Activated CD4-positive, alpha-beta T cell treated with anti-CD3 and anti-CD28 coated beads, Interleukin-2, amount 50 U/mL, for 1 hour (primary cell): ENCODE measurements at regions not wholly inside any gene's neighbourhood (a gene's known extent, or its start where the extent isn't known, plus 50 kb on each side); places are given as distances from the start of the nearest gene placed in this dataset.
"Not testable (repeated sequence)": the region's sequence is repeated elsewhere in the genome, so short reads cannot be mapped to it uniquely, and the experiment has no call there.

Experiments
- DNase-seq: peaks from one replicate; pipeline ENCODE4 v3.0.0-alpha.2; 2020

GRCh38 chr7:25672496-25672895 lies 444.2 kb upstream of the NPVF start:
- DNase-seq = no peak

- DNase-seq = no peak
Observed at GRCh38 chr7:25675789-25676474, 447.6 kb upstream of the NPVF start.

- DNase-seq = no peak
Observed at GRCh38 chr7:25677595-25677994, 449.3 kb upstream of the NPVF start.

GRCh38 chr7:25678215-25678614 lies 449.9 kb upstream of the NPVF start:
- no peak for DNase-seq

- DNase-seq = no peak
Observed at GRCh38 chr7:25680636-25681035, 452.4 kb upstream of the NPVF start.

- DNase-seq = no peak
Observed at GRCh38 chr7:25684360-25684759, 456.1 kb upstream of the NPVF start.

GRCh38 chr7:25686493-25686892 lies 458.2 kb upstream of the NPVF start:
- no peak for DNase-seq

GRCh38 chr7:25694211-25694610 lies 457.8 kb upstream of the NFE2L3 start:
- DNase-seq = no peak

- no peak for DNase-seq
Observed at GRCh38 chr7:25694699-25695098, 457.3 kb upstream of the NFE2L3 start.

- DNase-seq = no peak
Observed at GRCh38 chr7:25696571-25696970, 455.4 kb upstream of the NFE2L3 start.

GRCh38 chr7:25698451-25699113 lies 453.4 kb upstream of the NFE2L3 start:
- no peak for DNase-seq

GRCh38 chr7:25700141-25700540 lies 451.9 kb upstream of the NFE2L3 start:
- not testable (repeated sequence) for DNase-seq

GRCh38 chr7:25704413-25704812 lies 447.6 kb upstream of the NFE2L3 start:
- no peak for DNase-seq

- no peak for DNase-seq
Observed at GRCh38 chr7:25706764-25707163, 445.2 kb upstream of the NFE2L3 start.

GRCh38 chr7:25707768-25708620 lies 444.0 kb upstream of the NFE2L3 start:
- DNase-seq = no peak

- no peak for DNase-seq
Observed at GRCh38 chr7:25710959-25711358, 441.0 kb upstream of the NFE2L3 start.

- no peak for DNase-seq
Observed at GRCh38 chr7:25711940-25712339, 440.1 kb upstream of the NFE2L3 start.

GRCh38 chr7:25712500-25712899 lies 439.5 kb upstream of the NFE2L3 start:
- DNase-seq = no peak

- no peak for DNase-seq
Observed at GRCh38 chr7:25714013-25714412, 438.0 kb upstream of the NFE2L3 start.

- DNase-seq = no peak
Observed at GRCh38 chr7:25716421-25716820, 435.6 kb upstream of the NFE2L3 start.

- DNase-seq = no peak
Observed at GRCh38 chr7:25718596-25718995, 433.4 kb upstream of the NFE2L3 start.

GRCh38 chr7:25719190-25719896 lies 432.7 kb upstream of the NFE2L3 start:
- DNase-seq = no peak

- DNase-seq = no peak
Observed at GRCh38 chr7:25720427-25720826, 431.6 kb upstream of the NFE2L3 start.
